Ovary (tissue), 3 donors: ENCODE measurements at regions not wholly inside any gene's neighbourhood (a gene's known extent, or its start where the extent isn't known, plus 50 kb on each side); places are given as distances from the start of the nearest gene placed in this dataset.

ENCODE experiments used
- CTCF ChIP-seq, 3 donors: fragments of 450-650 bp in 2 of 3; fragments of 200-600 bp in 1 of 3; IDR thresholded peaks; one replicate each; pipeline versions ENCODE4 v1.5.1 to v1.8.0; 2016 to 2022; ENCODE audit warnings: antibody characterized with exemption in 3 of 3, mild to moderate bottlenecking in 1 of 3
- POLR2A ChIP-seq: fragments of 450-650 bp; IDR thresholded peaks from one replicate; pipeline ENCODE4 v1.6.1; 2017; ENCODE audit warnings: antibody characterized with exemption, mild to moderate bottlenecking, moderate library complexity
- donor health status: DM: no; HTN: no; CAD: no.

- no peak for TF ChIP-seq POLR2A
- TF ChIP-seq CTCF (IDR thresholded peaks at IDR 0.05): no peak
Observed at GRCh38 chr3:153679714-153680113, 441.5 kb upstream of the ARHGEF26 start.
